Fibroblast of lung (primary cell): ENCODE measurements at regions not wholly inside any gene's neighbourhood (a gene's known extent, or its start where the extent isn't known, plus 50 kb on each side); places are given as distances from the start of the nearest gene placed in this dataset.

ENCODE experiments used
- CTCF ChIP-seq, 2 donors: IDR thresholded peaks in 1 of 2; conservative IDR thresholded peaks in 1 of 2; 1 replicate in 1 of 2; 2 replicates in 1 of 2; pipeline ENCODE4 v1.5.1; 2011 to 2012; ENCODE audit warnings: low read length in 2 of 2, control low read depth in 1 of 2, inconsistent platforms in 1 of 2, low read depth in 1 of 2, mild to moderate bottlenecking in 1 of 2
- EZH2 ChIP-seq: IDR thresholded peaks from 2 replicates; pipeline ENCODE4 v1.5.1; 2012; ENCODE audit warnings: low read length, control low read depth, mild to moderate bottlenecking; ENCODE audit errors: missing control alignments

- no peak for TF ChIP-seq CTCF (conservative IDR thresholded peaks at IDR 0.05 in 1 of 2, IDR thresholded peaks at IDR 0.05 in 1 of 2; ENCODE audit: low read depth in 1 of 2, low read length in 2 of 2)
- no peak for TF ChIP-seq EZH2
These were observed 2132.8 kb upstream of the CELF4 start for GRCh38 chr18:39698436-39698835.
